ENCODE measurements at regions not wholly inside any gene's neighbourhood (a gene's known extent, or its start where the extent isn't known, plus 50 kb on each side); places are given as distances from the start of the nearest gene placed in this dataset.
"Not testable (repeated sequence)": the region's sequence is repeated elsewhere in the genome, so short reads cannot be mapped to it uniquely, and the experiment has no call there.

DNA sequence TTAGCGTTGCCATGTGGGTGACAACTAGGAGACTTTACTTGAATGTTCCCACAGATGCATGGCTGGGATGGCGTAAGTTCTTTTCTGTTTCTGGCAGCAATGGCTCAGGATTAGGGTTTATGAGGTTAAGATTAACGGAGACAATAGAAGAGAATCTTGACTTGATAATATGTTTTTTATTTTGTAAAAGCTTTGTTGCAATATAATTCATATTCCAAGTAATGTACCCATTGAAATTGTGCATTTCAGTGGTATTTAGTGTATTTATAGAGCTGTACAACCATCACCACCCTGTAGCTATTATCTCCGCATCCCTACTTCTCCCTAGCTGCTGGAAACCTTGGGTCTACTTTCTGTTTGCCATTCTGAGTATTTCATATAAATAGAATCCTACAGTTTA, 349.2 kb downstream of the UTRN start:
- Histone ChIP-seq H3K4me2 (ENCODE audit: low read length) (no peak overlapping the region), H3K9ac (ENCODE audit: low read length) (no peak overlapping the region), H4K20me1 (ENCODE audit: insufficient read depth, low read length) (no peaks in the 10 kb centered on the region)

DNA sequence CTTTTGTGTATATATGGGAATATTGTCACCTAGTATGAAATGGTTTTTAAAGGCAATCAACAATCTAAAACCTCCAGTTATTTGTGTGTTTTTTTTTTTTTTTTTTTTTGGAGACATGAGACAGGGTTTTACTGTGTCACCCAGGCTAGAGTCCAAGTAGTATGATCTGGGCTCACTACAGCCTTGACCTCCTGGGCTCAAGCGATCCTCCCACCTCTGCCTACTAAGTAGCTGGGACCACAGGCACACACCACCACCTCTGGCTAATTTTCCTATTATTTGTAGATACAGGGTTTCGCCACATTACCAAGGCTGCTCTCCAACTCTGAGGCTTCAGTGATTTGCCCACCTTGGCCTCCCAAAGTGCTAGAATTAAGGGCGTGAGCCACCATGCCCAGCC, 349.9 kb downstream of the UTRN start:
- Histone ChIP-seq H3K9me2 (ENCODE audit: low read depth, low read length) (no peaks in the 10 kb centered on the region), H3F3A (ENCODE audit: insufficient read depth, low read length) (no peaks in the 10 kb centered on the region), H3K4me3 (ENCODE audit: low read depth, low read length, poor library complexity, severe bottlenecking) (no peak overlapping the region), H3K4me2 (ENCODE audit: low read length) (no peak overlapping the region), H3K27me3 (ENCODE audit: insufficient read depth, low read length) (no peaks in the 10 kb centered on the region), H3K9ac (ENCODE audit: low read length) (no peak overlapping the region), H3K9me3 (ENCODE audit: low read length) (no peaks in the 10 kb centered on the region), H3K36me3 (ENCODE audit: insufficient read depth, low read length) (no peaks in the 10 kb centered on the region), H4K20me1 (ENCODE audit: insufficient read depth, low read length) (no peaks in the 10 kb centered on the region), H2AFZ (ENCODE audit: low read length) (no peak overlapping the region), H3K79me2 (ENCODE audit: insufficient read depth, low read length) (no peaks in the 10 kb centered on the region), H3K4me1 (ENCODE audit: insufficient read depth, low read length, severe bottlenecking) (no peaks in the 10 kb centered on the region), H3K27ac (ENCODE audit: low read depth, low read length, poor library complexity, severe bottlenecking) (no peak overlapping the region)
- TF ChIP-seq, protein P1, sequence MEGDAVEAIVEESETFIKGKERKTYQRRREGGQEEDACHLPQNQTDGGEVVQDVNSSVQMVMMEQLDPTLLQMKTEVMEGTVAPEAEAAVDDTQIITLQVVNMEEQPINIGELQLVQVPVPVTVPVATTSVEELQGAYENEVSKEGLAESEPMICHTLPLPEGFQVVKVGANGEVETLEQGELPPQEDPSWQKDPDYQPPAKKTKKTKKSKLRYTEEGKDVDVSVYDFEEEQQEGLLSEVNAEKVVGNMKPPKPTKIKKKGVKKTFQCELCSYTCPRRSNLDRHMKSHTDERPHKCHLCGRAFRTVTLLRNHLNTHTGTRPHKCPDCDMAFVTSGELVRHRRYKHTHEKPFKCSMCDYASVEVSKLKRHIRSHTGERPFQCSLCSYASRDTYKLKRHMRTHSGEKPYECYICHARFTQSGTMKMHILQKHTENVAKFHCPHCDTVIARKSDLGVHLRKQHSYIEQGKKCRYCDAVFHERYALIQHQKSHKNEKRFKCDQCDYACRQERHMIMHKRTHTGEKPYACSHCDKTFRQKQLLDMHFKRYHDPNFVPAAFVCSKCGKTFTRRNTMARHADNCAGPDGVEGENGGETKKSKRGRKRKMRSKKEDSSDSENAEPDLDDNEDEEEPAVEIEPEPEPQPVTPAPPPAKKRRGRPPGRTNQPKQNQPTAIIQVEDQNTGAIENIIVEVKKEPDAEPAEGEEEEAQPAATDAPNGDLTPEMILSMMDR (IDR thresholded peaks at IDR 0.05; ENCODE audit: low read length): no peak
- no peak for TF ChIP-seq EZH2 (IDR thresholded peaks at IDR 0.05; ENCODE audit: borderline replicate concordance, low read length)

More for the DNA sequence above, 349.2 kb downstream of the UTRN start:
- Histone ChIP-seq H3K9me3 (ENCODE audit: low read length) (no peaks in the 10 kb centered on the region), H3K27ac (ENCODE audit: low read depth, low read length, poor library complexity, severe bottlenecking) (no peak overlapping the region), H3F3A (ENCODE audit: insufficient read depth, low read length) (no peaks in the 10 kb centered on the region), H3K9me2 (ENCODE audit: low read depth, low read length) (no peaks in the 10 kb centered on the region), H2AFZ (ENCODE audit: low read length) (no peak overlapping the region), H3K36me3 (ENCODE audit: insufficient read depth, low read length) (no peaks in the 10 kb centered on the region), H3K79me2 (ENCODE audit: insufficient read depth, low read length) (no peaks in the 10 kb centered on the region), H3K27me3 (ENCODE audit: insufficient read depth, low read length) (no peaks in the 10 kb centered on the region), H3K4me1 (ENCODE audit: insufficient read depth, low read length, severe bottlenecking) (no peaks in the 10 kb centered on the region), H3K4me3 (ENCODE audit: low read depth, low read length, poor library complexity, severe bottlenecking) (no peak overlapping the region)
- TF ChIP-seq, protein P1 (IDR thresholded peaks at IDR 0.05; ENCODE audit: low read length): no peak
- no peak for TF ChIP-seq EZH2 (IDR thresholded peaks at IDR 0.05; ENCODE audit: borderline replicate concordance, low read length)

DNA sequence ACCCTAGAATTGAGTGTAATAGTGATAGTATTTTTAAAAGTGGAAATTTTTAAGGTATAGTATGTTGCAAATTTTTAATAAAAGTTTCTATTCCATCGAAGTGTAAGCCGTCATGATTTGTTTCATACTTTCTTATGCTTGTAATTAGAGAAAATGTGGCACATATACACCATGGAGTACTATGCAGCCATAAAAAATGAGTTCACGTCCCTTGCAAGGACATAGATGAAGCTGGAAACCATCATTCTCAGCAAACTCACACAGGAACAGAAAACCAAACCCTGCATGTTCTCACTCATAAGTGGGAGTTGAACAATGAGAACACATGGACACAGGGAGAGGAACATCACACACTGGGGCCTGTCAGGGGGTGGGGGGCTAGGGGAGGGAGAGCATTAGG, 350.9 kb downstream of the UTRN start:
- H3K27ac ChIP-seq (ENCODE audit: low read depth, low read length, poor library complexity, severe bottlenecking); H3K27me3 ChIP-seq (ENCODE audit: insufficient read depth, low read length); H3K4me2 ChIP-seq (ENCODE audit: low read length); H3K36me3 ChIP-seq (ENCODE audit: insufficient read depth, low read length); H3K4me3 ChIP-seq (ENCODE audit: low read depth, low read length, poor library complexity, severe bottlenecking); H3K9me3 ChIP-seq (ENCODE audit: low read length); H3K9me2 ChIP-seq (ENCODE audit: low read depth, low read length); H3K9ac ChIP-seq (ENCODE audit: low read length); H3F3A ChIP-seq (ENCODE audit: insufficient read depth, low read length); H2AFZ ChIP-seq (ENCODE audit: low read length); H3K79me2 ChIP-seq (ENCODE audit: insufficient read depth, low read length); H4K20me1 ChIP-seq (ENCODE audit: insufficient read depth, low read length); H3K4me1 ChIP-seq (ENCODE audit: insufficient read depth, low read length, severe bottlenecking): not testable (repeated sequence)

- H3K79me2 ChIP-seq (ENCODE audit: insufficient read depth, low read length): no peaks in the 10 kb centered on the region
- H3K9ac ChIP-seq (ENCODE audit: low read length): no peak overlapping the region
- H3K4me3 ChIP-seq (ENCODE audit: low read depth, low read length, poor library complexity, severe bottlenecking): no peak overlapping the region
- no peaks in the 10 kb centered on the region for H3K36me3 ChIP-seq (ENCODE audit: insufficient read depth, low read length)
- H3K9me2 ChIP-seq (ENCODE audit: low read depth, low read length): no peaks in the 10 kb centered on the region
- no peak overlapping the region for H3K4me2 ChIP-seq (ENCODE audit: low read length)
- TF ChIP-seq, protein P1 (IDR thresholded peaks at IDR 0.05; ENCODE audit: low read length): no peak
- no peak for TF ChIP-seq EZH2 (IDR thresholded peaks at IDR 0.05; ENCODE audit: borderline replicate concordance, low read length)
- H3K4me1 ChIP-seq (ENCODE audit: insufficient read depth, low read length, severe bottlenecking): peaks cover 9% of the 10 kb centered on the region
- H3K9me3 ChIP-seq (ENCODE audit: low read length): no peaks in the 10 kb centered on the region
- H2AFZ ChIP-seq (ENCODE audit: low read length): no peak overlapping the region
- H3K27me3 ChIP-seq (ENCODE audit: insufficient read depth, low read length): no peaks in the 10 kb centered on the region
- H3F3A ChIP-seq (ENCODE audit: insufficient read depth, low read length): no peaks in the 10 kb centered on the region
- H3K27ac ChIP-seq (ENCODE audit: low read depth, low read length, poor library complexity, severe bottlenecking): no peak overlapping the region
- H4K20me1 ChIP-seq (ENCODE audit: insufficient read depth, low read length): no peaks in the 10 kb centered on the region
Observed at GRCh38 chr6:144637541-144637940, 352.4 kb downstream of the UTRN start.

Measured in OCI-LY1 (cell line).